Pancreas (tissue), 10 donors: ENCODE measurements at regions not wholly inside any gene's neighbourhood (a gene's known extent, or its start where the extent isn't known, plus 50 kb on each side); places are given as distances from the start of the nearest gene placed in this dataset.
"Not testable (repeated sequence)": the region's sequence is repeated elsewhere in the genome, so short reads cannot be mapped to it uniquely, and the experiment has no call there.

Source experiments
- ATAC-seq, 4 donors: fragments of 200-7000 bp; cut with Tn5 transposase; one replicate each; pipeline versions ENCODE4 v1.8.0 to v1.9.1; 2020; ENCODE audit warnings: mild to moderate bottlenecking in 4 of 4, moderate library complexity in 4 of 4
- DNase-seq, 6 donors: peaks; one replicate each; pipeline ENCODE4 v3.0.0-alpha.2; 2020
- FAIRE-seq: peaks from 2 replicates; lab custom pipeline; 2012; peaks lifted over from hg19 to GRCh38; lab: Jason Lieb, UNC
- H3K27ac ChIP-seq, 4 donors: fragments of 200-600 bp; sonication (generic); 1 replicate in 3 of 4; 2 replicates in 1 of 4; pipeline versions ENCODE4 v1.5.0 to v1.8.0; 2020
- H3K27me3 ChIP-seq, 4 donors: fragments of 200-600 bp; one replicate each; pipeline ENCODE4 v1.8.0; 2021
- H3K36me3 ChIP-seq, 3 donors: fragments of 200-600 bp; sonication (generic) in 1 of 3; one replicate each; pipeline versions ENCODE4 v1.5.0 to v1.8.0; 2020 to 2021
- H3K4me1 ChIP-seq, 3 donors: fragments of 200-600 bp; one replicate each; pipeline ENCODE4 v1.8.0; 2021
- H3K4me3 ChIP-seq, 4 donors: fragments of 200-600 bp; sonication (generic) in 2 of 4; one replicate each; pipeline versions ENCODE4 v1.5.0 to v1.8.0; 2020 to 2021
- H3K9me3 ChIP-seq, 4 donors: fragments of 200-600 bp; one replicate each; pipeline ENCODE4 v1.8.0; 2021
- WGBS, 2 donors: extraction: QIAGEN DNeasy Blood & Tissue Kit; methylation state at CpG; one replicate each; pipeline ENCODE4 v1.1.7; 2013; 5-methylcytosine and 5-hydroxymethylcytosine counted together
- intact Hi-C, 3 donors: fragments of 100-400 bp; cut with DNase I; formaldehyde crosslinking; loops; one replicate each; pipeline versions ENCODE4 v1.11.1 to v1.14.2; 2022
- TF ChIP-seq, protein P1 (sequence below), 4 donors: fragments of 200-600 bp; sonication (generic) in 3 of 4; IDR thresholded peaks; one replicate each; pipeline versions ENCODE4 v1.5.0 to v1.8.0; 2021; ENCODE audit warnings: antibody characterized with exemption in 4 of 4
- donor health status: healthy with polysubstance abuse.
- donor health status: DM: no; HTN: no; CAD: no; lungs with moderate emphysema.
- donor health status: DM: no; HTN: no; CAD: no.
- donor health status: control.
- donor health status: control.
- donor health status: Bipolar disorder and iron deficiency.
- donor health status: DM: yes; HTN: yes; CAD: no.
- donor health status: DM: no; HTN: no; CAD: no.
- donor health status: DM: no; HTN: no; CAD: no.
- donor health status: DM: yes; HTN: yes; CAD: no.

DNA sequence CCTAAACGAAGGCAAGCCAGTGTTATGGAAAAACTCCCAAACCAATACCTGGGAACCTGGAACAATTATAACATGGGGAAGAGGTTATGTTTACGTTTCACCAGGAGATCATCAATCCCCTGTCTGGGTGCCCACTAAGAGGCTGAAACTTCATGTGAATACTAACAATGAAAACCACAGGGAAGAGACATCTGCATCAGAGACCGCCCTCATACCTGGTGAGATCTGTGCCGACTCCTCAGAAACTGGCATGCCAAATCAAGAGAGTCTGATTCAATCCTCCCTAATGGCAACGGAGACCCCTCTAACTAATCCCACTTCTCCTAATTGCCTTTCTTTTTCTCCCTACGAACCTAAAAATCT lies 163.2 kb downstream of the IER5 start:
- H3K36me3 ChIP-seq = no peaks in the 10 kb centered on the region
- no peaks in the 10 kb centered on the region for H3K9me3 ChIP-seq
- DNase-seq (no peak), FAIRE-seq (no peak), ATAC-seq (no peak)
- peak overlapping the region in 2 of 4 donors; percentile 19 to 22 for H3K27ac ChIP-seq
- no peaks in the 10 kb centered on the region for H3K27me3 ChIP-seq
- peaks cover 7 to 15% (median 7%) of the 10 kb centered on the region in 3 donors for H3K4me1 ChIP-seq
- TF ChIP-seq, protein P1, sequence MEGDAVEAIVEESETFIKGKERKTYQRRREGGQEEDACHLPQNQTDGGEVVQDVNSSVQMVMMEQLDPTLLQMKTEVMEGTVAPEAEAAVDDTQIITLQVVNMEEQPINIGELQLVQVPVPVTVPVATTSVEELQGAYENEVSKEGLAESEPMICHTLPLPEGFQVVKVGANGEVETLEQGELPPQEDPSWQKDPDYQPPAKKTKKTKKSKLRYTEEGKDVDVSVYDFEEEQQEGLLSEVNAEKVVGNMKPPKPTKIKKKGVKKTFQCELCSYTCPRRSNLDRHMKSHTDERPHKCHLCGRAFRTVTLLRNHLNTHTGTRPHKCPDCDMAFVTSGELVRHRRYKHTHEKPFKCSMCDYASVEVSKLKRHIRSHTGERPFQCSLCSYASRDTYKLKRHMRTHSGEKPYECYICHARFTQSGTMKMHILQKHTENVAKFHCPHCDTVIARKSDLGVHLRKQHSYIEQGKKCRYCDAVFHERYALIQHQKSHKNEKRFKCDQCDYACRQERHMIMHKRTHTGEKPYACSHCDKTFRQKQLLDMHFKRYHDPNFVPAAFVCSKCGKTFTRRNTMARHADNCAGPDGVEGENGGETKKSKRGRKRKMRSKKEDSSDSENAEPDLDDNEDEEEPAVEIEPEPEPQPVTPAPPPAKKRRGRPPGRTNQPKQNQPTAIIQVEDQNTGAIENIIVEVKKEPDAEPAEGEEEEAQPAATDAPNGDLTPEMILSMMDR (IDR thresholded peaks at IDR 0.05) = no peak
- intact Hi-C loops = no loop called here
- no peak overlapping the region for H3K4me3 ChIP-seq
- WGBS, 2 donors = 64 to 67% methylated on average over 6 of the region's 6 CpGs

DNA sequence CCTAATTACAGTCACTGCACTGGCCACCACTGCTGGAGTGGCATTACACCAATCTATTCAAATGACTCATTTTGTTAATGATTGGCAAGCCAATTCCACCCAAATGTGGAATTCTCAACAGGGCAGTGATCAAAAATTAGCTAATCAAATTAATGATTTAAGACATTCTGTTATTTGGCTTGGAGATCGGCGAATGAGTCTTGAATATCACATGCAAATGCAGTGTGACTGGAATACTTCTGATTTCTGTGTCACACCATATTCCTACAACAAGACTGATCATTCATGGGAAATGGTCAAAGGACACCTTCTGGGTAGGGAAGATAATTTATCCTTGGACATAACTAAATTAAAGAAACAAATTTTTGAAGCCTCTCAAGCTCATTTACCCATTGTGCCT lies 165.1 kb downstream of the IER5 start:
- DNase-seq, H3K4me3 ChIP-seq, H3K27me3 ChIP-seq, intact Hi-C loops, FAIRE-seq, H3K27ac ChIP-seq, ATAC-seq, H3K9me3 ChIP-seq, H3K36me3 ChIP-seq: not testable (repeated sequence)
- peaks cover 7 to 15% (median 7%) of the 10 kb centered on the region in 3 donors for H3K4me1 ChIP-seq
- WGBS, 2 donors = 31 to 39% methylated on average over 2 of the region's 2 CpGs

DNA sequence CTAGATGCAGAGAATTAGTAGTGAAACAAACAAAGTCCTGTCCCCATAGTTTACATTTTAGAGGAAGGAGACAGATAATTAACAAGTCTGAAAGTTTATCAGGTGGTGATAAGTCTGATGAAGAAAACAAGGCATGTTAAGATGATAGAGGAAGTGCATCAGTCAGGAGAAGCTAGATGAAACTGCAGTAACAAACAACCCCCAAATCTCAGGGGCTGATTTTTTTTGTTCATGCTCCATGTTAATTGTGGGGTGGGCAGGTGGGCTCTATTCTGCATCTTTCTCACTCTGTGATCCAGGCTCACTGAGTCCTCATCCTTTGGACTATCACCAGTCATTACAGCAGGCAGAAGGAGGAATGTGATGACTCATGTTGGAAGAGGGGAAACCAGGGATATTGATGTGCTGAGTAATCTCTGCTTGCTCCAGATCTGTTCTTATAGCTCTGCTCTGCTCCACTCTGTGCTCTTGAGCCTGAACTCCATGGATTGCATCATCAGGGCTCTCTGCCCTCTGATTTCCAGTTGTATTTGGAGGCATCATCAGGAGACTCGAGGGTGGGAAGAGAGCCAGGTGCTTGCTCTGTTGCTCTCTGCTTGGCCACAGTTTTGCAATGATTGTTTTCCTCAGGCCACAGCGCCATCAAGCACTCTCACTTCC lies 166.9 kb downstream of the IER5 start:
- TF ChIP-seq, protein P1 (IDR thresholded peaks at IDR 0.05) = no peak
- H3K27me3 ChIP-seq = no peaks in the 10 kb centered on the region
- peaks cover 3 to 8% (median 3%) of the 10 kb centered on the region in 3 donors for H3K4me1 ChIP-seq
- WGBS, 2 donors = 41 to 44% methylated on average over 2 of the region's 2 CpGs
- no peak overlapping the region for H3K4me3 ChIP-seq
- ATAC-seq (peak in 3 of 4 donors; percentile 53 to 71 (median 70)), DNase-seq (peak in 4 of 6 donors; percentile 20 to 53 (median 24)), FAIRE-seq (no peak)
- intact Hi-C loops = no loop called here
- no peaks in the 10 kb centered on the region for H3K9me3 ChIP-seq
- no peak overlapping the region for H3K27ac ChIP-seq
- H3K36me3 ChIP-seq = no peaks in the 10 kb centered on the region

DNA sequence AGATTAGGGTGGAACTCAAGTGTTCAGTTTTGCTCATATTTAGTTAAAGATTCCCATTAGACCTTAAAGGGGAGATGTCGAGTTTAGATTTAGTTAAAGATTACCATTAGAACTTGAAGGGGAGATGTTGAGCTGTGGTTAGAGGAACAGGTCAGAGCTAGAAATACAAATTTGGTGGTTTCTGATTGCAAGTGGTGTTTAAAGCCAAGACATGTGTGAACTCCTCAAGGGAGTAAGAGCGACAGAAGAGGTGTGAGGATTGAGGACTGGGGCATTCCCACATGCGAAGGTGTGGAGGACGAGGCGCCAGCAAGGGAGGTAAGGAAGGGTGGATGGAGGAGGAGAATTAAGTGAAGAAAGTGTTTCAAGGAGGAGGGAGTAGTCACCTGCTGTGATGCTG lies 168.6 kb downstream of the IER5 start:
- FAIRE-seq (no peak), ATAC-seq (no peak), DNase-seq (no peak)
- Histone ChIP-seq H3K36me3 (no peaks in the 10 kb centered on the region), H3K27me3 (no peaks in the 10 kb centered on the region), H3K9me3 (no peaks in the 10 kb centered on the region), H3K4me3 (no peak overlapping the region), H3K27ac (no peak overlapping the region), H3K4me1 (no peaks in the 10 kb centered on the region)
- 82 to 86% methylated on average over 5 of the region's 5 CpGs for whole genome bisulfite sequencing, 2 donors
- intact Hi-C loops = no loop called here
- TF ChIP-seq, protein P1 (IDR thresholded peaks at IDR 0.05) = no peak

DNA sequence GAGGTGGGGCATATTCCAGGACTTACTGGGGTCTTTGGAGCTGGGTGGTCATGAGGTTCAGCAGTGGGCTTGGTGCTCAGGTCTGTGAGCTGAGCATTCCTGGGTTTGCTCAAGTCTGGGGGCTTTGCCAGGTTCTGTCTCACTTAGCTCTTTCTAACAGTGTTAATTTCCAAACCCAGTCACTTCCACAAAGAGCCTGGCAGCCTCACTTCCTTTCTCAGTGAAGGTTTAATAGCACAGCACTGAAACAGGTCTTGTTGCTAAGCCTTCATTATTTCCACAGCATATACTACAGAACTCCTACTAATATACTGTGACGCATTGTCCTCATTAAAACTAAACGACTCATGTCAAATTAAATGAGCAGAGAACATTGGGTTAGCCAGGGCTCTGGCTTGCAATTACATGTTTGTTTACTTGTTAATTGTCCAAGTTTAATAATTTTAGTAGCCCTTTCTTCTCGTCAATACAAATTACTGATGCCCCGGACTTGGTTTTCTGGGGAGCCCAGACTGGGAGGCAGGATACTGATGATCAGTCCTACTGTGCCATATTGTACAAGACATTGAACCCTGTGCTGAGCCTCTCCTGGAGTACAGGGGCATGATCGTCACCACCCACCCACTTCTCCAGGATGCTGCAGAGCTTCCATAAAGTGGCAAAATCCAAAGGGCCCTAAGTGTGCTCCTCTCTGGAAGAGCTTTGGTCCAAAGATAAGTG lies 170.7 kb downstream of the IER5 start:
- Histone ChIP-seq H3K27me3 (no peaks in the 10 kb centered on the region), H3K9me3 (no peaks in the 10 kb centered on the region), H3K4me1 (no peaks in the 10 kb centered on the region), H3K36me3 (no peaks in the 10 kb centered on the region), H3K27ac (no peak overlapping the region), H3K4me3 (no peak overlapping the region)
- FAIRE-seq (no peak), ATAC-seq (no peak), DNase-seq (no peak)
- TF ChIP-seq, protein P1 (IDR thresholded peaks at IDR 0.05) = no peak
- 50 to 58% methylated on average over 5 of the region's 5 CpGs for WGBS, 2 donors
- intact Hi-C loops = no loop called here
